ENCODE measurements at regions not wholly inside any gene's neighbourhood (a gene's known extent, or its start where the extent isn't known, plus 50 kb on each side); places are given as distances from the start of the nearest gene placed in this dataset.
"Not testable (repeated sequence)": the region's sequence is repeated elsewhere in the genome, so short reads cannot be mapped to it uniquely, and the experiment has no call there.

- no peaks in the 10 kb centered on the region for H3K27me3 ChIP-seq (ENCODE audit: control insufficient read depth in 1 of 2, insufficient read depth in 2 of 2, low read length in 2 of 2)
- H3K9me3 ChIP-seq (ENCODE audit: control insufficient read depth in 2 of 2, low read length in 2 of 2): no peaks in the 10 kb centered on the region
- peaks cover 6% of the 10 kb centered on the region for H3K4me1 ChIP-seq (ENCODE audit: control insufficient read depth, insufficient read depth, low read length)
These were observed 449.9 kb upstream of the PIK3R1 start for GRCh38 chr5:67765697-67766096.

GRCh38 chr5:67757771-67758170, 457.8 kb upstream of the PIK3R1 start:
- not testable (repeated sequence) for H3K9ac ChIP-seq (ENCODE audit: low read length in 2 of 2); H3K4me1 ChIP-seq (ENCODE audit: control insufficient read depth, insufficient read depth, low read length); H3K27me3 ChIP-seq (ENCODE audit: control insufficient read depth in 1 of 2, insufficient read depth in 2 of 2, low read length in 2 of 2); H3K27ac ChIP-seq (ENCODE audit: low read length); H3K9me3 ChIP-seq (ENCODE audit: control insufficient read depth in 2 of 2, low read length in 2 of 2); H3K36me3 ChIP-seq (ENCODE audit: control insufficient read depth in 2 of 2, insufficient read depth in 2 of 2, low read length in 2 of 2); H3K4me3 ChIP-seq (ENCODE audit: low read length in 2 of 2)

More at GRCh38 chr5:67765697-67766096, 449.9 kb upstream of the PIK3R1 start:
- Histone ChIP-seq H3K4me3 (ENCODE audit: low read length in 2 of 2) (no peak overlapping the region), H3K9ac (ENCODE audit: low read length in 2 of 2) (no peak overlapping the region), H3K36me3 (ENCODE audit: control insufficient read depth in 2 of 2, insufficient read depth in 2 of 2, low read length in 2 of 2) (no peaks in the 10 kb centered on the region), H3K27ac (ENCODE audit: low read length) (no peak overlapping the region)

- no peaks in the 10 kb centered on the region for H3K27me3 ChIP-seq (ENCODE audit: control insufficient read depth in 1 of 2, insufficient read depth in 2 of 2, low read length in 2 of 2)
- H3K9me3 ChIP-seq (ENCODE audit: control insufficient read depth in 2 of 2, low read length in 2 of 2): peaks cover 0 to 2% of the 10 kb centered on the region in 2 donors
- H3K27ac ChIP-seq (ENCODE audit: low read length): no peak overlapping the region
- no peaks in the 10 kb centered on the region for H3K36me3 ChIP-seq (ENCODE audit: control insufficient read depth in 2 of 2, insufficient read depth in 2 of 2, low read length in 2 of 2)
- no peaks in the 10 kb centered on the region for H3K4me1 ChIP-seq (ENCODE audit: control insufficient read depth, insufficient read depth, low read length)
- no peak overlapping the region for H3K9ac ChIP-seq (ENCODE audit: low read length in 2 of 2)
- H3K4me3 ChIP-seq (ENCODE audit: low read length in 2 of 2): no peak overlapping the region
These were observed 463.2 kb upstream of the PIK3R1 start for GRCh38 chr5:67752357-67752708.

- no peak overlapping the region for H3K9ac ChIP-seq (ENCODE audit: low read length in 2 of 2)
- H3K4me1 ChIP-seq (ENCODE audit: control insufficient read depth, insufficient read depth, low read length): no peaks in the 10 kb centered on the region
- H3K27me3 ChIP-seq (ENCODE audit: control insufficient read depth in 1 of 2, insufficient read depth in 2 of 2, low read length in 2 of 2): no peaks in the 10 kb centered on the region
- no peak overlapping the region for H3K27ac ChIP-seq (ENCODE audit: low read length)
- no peak overlapping the region for H3K4me3 ChIP-seq (ENCODE audit: low read length in 2 of 2)
- H3K9me3 ChIP-seq (ENCODE audit: control insufficient read depth in 2 of 2, low read length in 2 of 2): peaks cover 4 to 5% of the 10 kb centered on the region in 2 donors
- H3K36me3 ChIP-seq (ENCODE audit: control insufficient read depth in 2 of 2, insufficient read depth in 2 of 2, low read length in 2 of 2): no peaks in the 10 kb centered on the region
These were observed 467.3 kb upstream of the PIK3R1 start for GRCh38 chr5:67748165-67748690.

- Histone ChIP-seq H3K4me3 (ENCODE audit: low read length in 2 of 2) (no peak overlapping the region), H3K4me1 (ENCODE audit: control insufficient read depth, insufficient read depth, low read length) (no peaks in the 10 kb centered on the region), H3K9me3 (ENCODE audit: control insufficient read depth in 2 of 2, low read length in 2 of 2) (peaks cover 2 to 4% of the 10 kb centered on the region in 2 donors), H3K36me3 (ENCODE audit: control insufficient read depth in 2 of 2, insufficient read depth in 2 of 2, low read length in 2 of 2) (no peaks in the 10 kb centered on the region), H3K9ac (ENCODE audit: low read length in 2 of 2) (no peak overlapping the region), H3K27me3 (ENCODE audit: control insufficient read depth in 1 of 2, insufficient read depth in 2 of 2, low read length in 2 of 2) (no peaks in the 10 kb centered on the region), H3K27ac (ENCODE audit: low read length) (no peak overlapping the region)
These were observed 468.5 kb upstream of the PIK3R1 start for GRCh38 chr5:67747096-67747495.

- not testable (repeated sequence) for H3K9ac ChIP-seq (ENCODE audit: low read length in 2 of 2); H3K36me3 ChIP-seq (ENCODE audit: control insufficient read depth in 2 of 2, insufficient read depth in 2 of 2, low read length in 2 of 2); H3K9me3 ChIP-seq (ENCODE audit: control insufficient read depth in 2 of 2, low read length in 2 of 2); H3K4me1 ChIP-seq (ENCODE audit: control insufficient read depth, insufficient read depth, low read length); H3K27me3 ChIP-seq (ENCODE audit: control insufficient read depth in 1 of 2, insufficient read depth in 2 of 2, low read length in 2 of 2); H3K27ac ChIP-seq (ENCODE audit: low read length); H3K4me3 ChIP-seq (ENCODE audit: low read length in 2 of 2)
These were observed 468.9 kb upstream of the PIK3R1 start for GRCh38 chr5:67746608-67747007.

- Histone ChIP-seq H3K9ac (ENCODE audit: low read length in 2 of 2) (no peak overlapping the region), H3K27me3 (ENCODE audit: control insufficient read depth in 1 of 2, insufficient read depth in 2 of 2, low read length in 2 of 2) (no peaks in the 10 kb centered on the region), H3K4me1 (ENCODE audit: control insufficient read depth, insufficient read depth, low read length) (no peaks in the 10 kb centered on the region), H3K4me3 (ENCODE audit: low read length in 2 of 2) (no peak overlapping the region), H3K27ac (ENCODE audit: low read length) (no peak overlapping the region), H3K9me3 (ENCODE audit: control insufficient read depth in 2 of 2, low read length in 2 of 2) (peaks cover 2 to 4% of the 10 kb centered on the region in 2 donors), H3K36me3 (ENCODE audit: control insufficient read depth in 2 of 2, insufficient read depth in 2 of 2, low read length in 2 of 2) (no peaks in the 10 kb centered on the region)
These were observed 469.5 kb upstream of the PIK3R1 start for GRCh38 chr5:67746103-67746502.

GRCh38 chr5:67732921-67733320, 482.6 kb upstream of the PIK3R1 start:
- H3K27ac ChIP-seq (ENCODE audit: low read length): no peak overlapping the region
- H3K9ac ChIP-seq (ENCODE audit: low read length in 2 of 2): no peak overlapping the region
- H3K4me3 ChIP-seq (ENCODE audit: low read length in 2 of 2): no peak overlapping the region
- H3K9me3 ChIP-seq (ENCODE audit: control insufficient read depth in 2 of 2, low read length in 2 of 2): no peaks in the 10 kb centered on the region
- no peaks in the 10 kb centered on the region for H3K27me3 ChIP-seq (ENCODE audit: control insufficient read depth in 1 of 2, insufficient read depth in 2 of 2, low read length in 2 of 2)
- H3K4me1 ChIP-seq (ENCODE audit: control insufficient read depth, insufficient read depth, low read length): no peaks in the 10 kb centered on the region
- H3K36me3 ChIP-seq (ENCODE audit: control insufficient read depth in 2 of 2, insufficient read depth in 2 of 2, low read length in 2 of 2): no peaks in the 10 kb centered on the region

- Histone ChIP-seq H3K27me3 (ENCODE audit: control insufficient read depth in 1 of 2, insufficient read depth in 2 of 2, low read length in 2 of 2) (no peaks in the 10 kb centered on the region), H3K36me3 (ENCODE audit: control insufficient read depth in 2 of 2, insufficient read depth in 2 of 2, low read length in 2 of 2) (no peaks in the 10 kb centered on the region), H3K4me3 (ENCODE audit: low read length in 2 of 2) (no peak overlapping the region), H3K9ac (ENCODE audit: low read length in 2 of 2) (no peak overlapping the region), H3K9me3 (ENCODE audit: control insufficient read depth in 2 of 2, low read length in 2 of 2) (no peaks in the 10 kb centered on the region), H3K4me1 (ENCODE audit: control insufficient read depth, insufficient read depth, low read length) (no peaks in the 10 kb centered on the region), H3K27ac (ENCODE audit: low read length) (no peak overlapping the region)
These were observed 483.1 kb upstream of the PIK3R1 start for GRCh38 chr5:67732471-67732870.

GRCh38 chr5:67731886-67732285, 483.7 kb upstream of the PIK3R1 start:
- H3K9ac ChIP-seq (ENCODE audit: low read length in 2 of 2): no peak overlapping the region
- H3K27ac ChIP-seq (ENCODE audit: low read length): no peak overlapping the region
- no peaks in the 10 kb centered on the region for H3K9me3 ChIP-seq (ENCODE audit: control insufficient read depth in 2 of 2, low read length in 2 of 2)
- no peaks in the 10 kb centered on the region for H3K27me3 ChIP-seq (ENCODE audit: control insufficient read depth in 1 of 2, insufficient read depth in 2 of 2, low read length in 2 of 2)
- no peaks in the 10 kb centered on the region for H3K36me3 ChIP-seq (ENCODE audit: control insufficient read depth in 2 of 2, insufficient read depth in 2 of 2, low read length in 2 of 2)
- no peak overlapping the region for H3K4me3 ChIP-seq (ENCODE audit: low read length in 2 of 2)
- no peaks in the 10 kb centered on the region for H3K4me1 ChIP-seq (ENCODE audit: control insufficient read depth, insufficient read depth, low read length)

GRCh38 chr5:67730917-67731474, 484.6 kb upstream of the PIK3R1 start:
- Histone ChIP-seq H3K27me3 (ENCODE audit: control insufficient read depth in 1 of 2, insufficient read depth in 2 of 2, low read length in 2 of 2) (no peaks in the 10 kb centered on the region), H3K4me1 (ENCODE audit: control insufficient read depth, insufficient read depth, low read length) (no peaks in the 10 kb centered on the region), H3K9me3 (ENCODE audit: control insufficient read depth in 2 of 2, low read length in 2 of 2) (no peaks in the 10 kb centered on the region), H3K9ac (ENCODE audit: low read length in 2 of 2) (no peak overlapping the region), H3K4me3 (ENCODE audit: low read length in 2 of 2) (no peak overlapping the region), H3K36me3 (ENCODE audit: control insufficient read depth in 2 of 2, insufficient read depth in 2 of 2, low read length in 2 of 2) (no peaks in the 10 kb centered on the region), H3K27ac (ENCODE audit: low read length) (no peak overlapping the region)

All from stomach smooth muscle (tissue), 2 donors.